HL-60/S4 (cell line): ENCODE measurements at regions not wholly inside any gene's neighbourhood (a gene's known extent, or its start where the extent isn't known, plus 50 kb on each side); places are given as distances from the start of the nearest gene placed in this dataset.
"Not testable (repeated sequence)": the region's sequence is repeated elsewhere in the genome, so short reads cannot be mapped to it uniquely, and the experiment has no call there.

Source experiments
- in situ Hi-C: fragments of 300-500 bp; cut with MboI; formaldehyde crosslinking; loops from 2 replicates; pipeline ENCODE4 v1.14.3; 2022; ENCODE audit warnings: low sequenced_read_pairs

DNA sequence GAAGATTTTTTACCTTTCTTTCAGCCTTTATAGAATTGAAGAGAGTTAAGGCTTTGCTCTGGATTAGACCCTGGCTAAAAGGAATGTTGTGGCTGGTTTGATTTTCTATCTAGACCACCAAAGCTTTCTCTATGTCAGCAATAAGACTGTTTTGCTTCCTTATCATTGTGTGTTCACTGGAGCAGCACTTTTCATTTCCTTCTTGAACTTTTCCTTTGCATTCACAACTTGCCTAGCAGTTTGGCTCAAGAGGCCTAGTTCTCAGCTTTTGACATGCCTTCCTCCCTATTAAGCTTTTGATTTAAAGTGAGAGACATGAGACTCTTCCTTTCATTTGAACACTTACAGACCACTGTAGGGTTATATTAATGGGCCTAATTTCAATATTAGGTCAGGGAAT is 64.1 kb upstream of the USP15 start:
- in situ Hi-C loops = no loop called here

DNA sequence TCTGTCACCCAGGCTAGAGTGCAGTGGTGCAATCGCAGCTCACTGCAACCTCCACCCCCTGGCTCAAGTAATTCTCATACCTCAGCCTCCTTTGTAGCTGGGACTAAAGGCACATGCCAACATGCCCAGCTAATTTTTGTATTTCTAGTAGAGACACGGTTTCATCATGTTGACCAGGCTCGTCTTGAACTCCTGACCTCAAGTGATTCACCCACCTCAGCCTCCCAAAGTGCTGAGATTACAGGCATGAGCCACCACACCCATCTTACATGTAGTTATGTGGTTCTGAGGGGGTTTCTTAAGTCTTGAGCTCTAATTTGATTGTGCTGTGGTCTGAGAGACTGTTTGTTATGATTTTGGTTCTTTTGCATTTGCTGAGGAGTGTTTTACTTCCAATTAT is 57.3 kb upstream of the USP15 start:
- in situ Hi-C loops = not testable (repeated sequence)

DNA sequence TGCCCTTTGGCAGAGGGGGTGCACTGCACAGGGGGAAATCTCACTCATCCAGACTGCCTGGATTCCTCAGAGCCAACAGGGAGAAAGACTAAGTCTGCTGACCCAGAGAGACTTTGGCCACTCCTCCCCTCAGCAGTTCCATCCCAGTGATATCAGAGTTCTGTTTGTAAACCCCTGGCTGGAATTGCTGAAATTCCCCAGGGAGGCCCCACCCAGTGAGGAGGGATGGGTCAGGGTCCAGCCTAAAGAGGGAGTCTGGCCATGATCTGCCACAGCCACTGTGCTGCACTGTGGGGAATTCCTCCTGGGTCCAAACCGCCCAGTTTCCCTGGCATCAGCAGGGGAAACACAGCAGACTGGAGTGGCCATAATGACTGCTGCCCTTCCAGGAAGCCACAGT is 54.9 kb upstream of the USP15 start:
- in situ Hi-C loops = no loop called here

DNA sequence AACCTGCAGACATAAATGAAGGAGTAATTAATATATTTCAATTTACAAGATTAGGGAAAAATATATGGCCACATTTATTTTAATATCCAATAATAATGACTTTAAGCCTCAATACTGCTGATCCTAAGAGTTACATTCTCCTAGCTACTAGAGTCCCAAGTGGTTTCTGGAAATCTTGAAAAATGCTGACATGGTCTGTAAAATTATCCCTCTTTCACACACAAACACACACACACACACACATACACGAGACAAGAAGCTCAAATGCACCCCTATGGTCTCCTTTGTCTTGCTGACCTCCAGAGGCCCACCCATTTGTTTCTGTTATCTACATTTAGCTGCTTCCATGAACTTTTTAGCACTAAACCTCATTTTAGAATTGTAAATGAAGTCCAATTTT is 53.0 kb upstream of the USP15 start:
- in situ Hi-C loops = no loop called here
